AML-193 (cell line): ENCODE measurements at regions not wholly inside any gene's neighbourhood (a gene's known extent, or its start where the extent isn't known, plus 50 kb on each side); places are given as distances from the start of the nearest gene placed in this dataset.

Source experiments
- DNase-seq, 2 experiments: peaks; one replicate each; lab custom pipeline; 2025; lab: John Stamatoyannopoulos, UW

GRCh38 chr4:23660865-23661264 is 229.0 kb downstream of the PPARGC1A start:
- DNase-seq: no peak

- no peak for DNase-seq
Measured at GRCh38 chr4:23654791-23655190, 235.1 kb downstream of the PPARGC1A start.

- no peak for DNase-seq
Measured at GRCh38 chr4:23648854-23649596, 240.8 kb downstream of the PPARGC1A start.

GRCh38 chr4:23635468-23635867 is 254.4 kb downstream of the PPARGC1A start:
- DNase-seq: no peak

GRCh38 chr4:23631255-23631950 is 258.4 kb downstream of the PPARGC1A start:
- no peak for DNase-seq

GRCh38 chr4:23630110-23630509 is 259.7 kb downstream of the PPARGC1A start:
- DNase-seq: no peak

- no peak for DNase-seq
Measured at GRCh38 chr4:23629421-23629820, 260.4 kb downstream of the PPARGC1A start.

GRCh38 chr4:23614284-23614892 is 275.5 kb downstream of the PPARGC1A start:
- DNase-seq: peak; percentile 66 to 71

GRCh38 chr4:23613782-23614181 is 276.1 kb downstream of the PPARGC1A start:
- DNase-seq: no peak

GRCh38 chr4:23602720-23603119 is 287.1 kb downstream of the PPARGC1A start:
- DNase-seq: no peak

GRCh38 chr4:23594125-23594524 is 295.7 kb downstream of the PPARGC1A start:
- DNase-seq: no peak

- no peak for DNase-seq
Measured at GRCh38 chr4:23590431-23590830, 299.4 kb downstream of the PPARGC1A start.

GRCh38 chr4:23584024-23584423 is 305.8 kb downstream of the PPARGC1A start:
- DNase-seq: no peak

GRCh38 chr4:23582671-23583070 is 307.2 kb downstream of the PPARGC1A start:
- no peak for DNase-seq

GRCh38 chr4:23579166-23579565 is 310.7 kb downstream of the PPARGC1A start:
- no peak for DNase-seq

GRCh38 chr4:23577398-23577797 is 312.4 kb downstream of the PPARGC1A start:
- no peak for DNase-seq

- DNase-seq: no peak
Measured at GRCh38 chr4:23572382-23572781, 317.5 kb downstream of the PPARGC1A start.

GRCh38 chr4:23567338-23567737 is 322.5 kb downstream of the PPARGC1A start:
- no peak for DNase-seq

GRCh38 chr4:23560748-23561147 is 329.1 kb downstream of the PPARGC1A start:
- no peak for DNase-seq

GRCh38 chr4:23558101-23558500 is 331.7 kb downstream of the PPARGC1A start:
- no peak for DNase-seq

GRCh38 chr4:23547601-23548000 is 342.2 kb downstream of the PPARGC1A start:
- DNase-seq: no peak

- no peak for DNase-seq
Measured at GRCh38 chr4:23547096-23547495, 342.8 kb downstream of the PPARGC1A start.

GRCh38 chr4:23539969-23540569 is 349.8 kb downstream of the PPARGC1A start:
- no peak for DNase-seq
